ENCODE measurements at regions not wholly inside any gene's neighbourhood (a gene's known extent, or its start where the extent isn't known, plus 50 kb on each side); places are given as distances from the start of the nearest gene placed in this dataset.

DNA sequence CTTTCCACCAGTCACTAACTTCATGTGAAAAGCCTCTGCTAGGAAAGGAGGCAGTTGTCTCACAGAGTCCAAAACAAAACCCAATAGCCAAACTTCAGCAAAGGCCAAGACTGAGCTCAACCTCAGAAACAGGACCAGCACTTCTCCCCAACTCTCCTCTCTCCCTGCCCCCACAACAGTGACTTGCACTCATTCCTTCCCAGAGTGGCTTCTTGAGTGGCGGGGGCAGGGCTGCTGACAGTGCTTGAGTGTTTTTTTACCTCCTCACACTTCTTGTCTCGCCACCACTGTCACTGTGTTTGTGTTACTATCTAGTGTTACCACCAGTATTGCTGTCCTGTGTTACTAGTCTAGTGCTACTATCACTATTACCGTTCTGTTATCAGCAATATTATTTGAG is 206.8 kb downstream of the KLF6 start:
- TF ChIP-seq, protein P1, sequence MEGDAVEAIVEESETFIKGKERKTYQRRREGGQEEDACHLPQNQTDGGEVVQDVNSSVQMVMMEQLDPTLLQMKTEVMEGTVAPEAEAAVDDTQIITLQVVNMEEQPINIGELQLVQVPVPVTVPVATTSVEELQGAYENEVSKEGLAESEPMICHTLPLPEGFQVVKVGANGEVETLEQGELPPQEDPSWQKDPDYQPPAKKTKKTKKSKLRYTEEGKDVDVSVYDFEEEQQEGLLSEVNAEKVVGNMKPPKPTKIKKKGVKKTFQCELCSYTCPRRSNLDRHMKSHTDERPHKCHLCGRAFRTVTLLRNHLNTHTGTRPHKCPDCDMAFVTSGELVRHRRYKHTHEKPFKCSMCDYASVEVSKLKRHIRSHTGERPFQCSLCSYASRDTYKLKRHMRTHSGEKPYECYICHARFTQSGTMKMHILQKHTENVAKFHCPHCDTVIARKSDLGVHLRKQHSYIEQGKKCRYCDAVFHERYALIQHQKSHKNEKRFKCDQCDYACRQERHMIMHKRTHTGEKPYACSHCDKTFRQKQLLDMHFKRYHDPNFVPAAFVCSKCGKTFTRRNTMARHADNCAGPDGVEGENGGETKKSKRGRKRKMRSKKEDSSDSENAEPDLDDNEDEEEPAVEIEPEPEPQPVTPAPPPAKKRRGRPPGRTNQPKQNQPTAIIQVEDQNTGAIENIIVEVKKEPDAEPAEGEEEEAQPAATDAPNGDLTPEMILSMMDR (IDR thresholded peaks at IDR 0.05), result no peak
- no peak for TF ChIP-seq ZFX (IDR thresholded peaks at IDR 0.05; ENCODE audit: borderline replicate concordance)

All from 22Rv1 (cell line).